Ascending aorta (tissue), 2 donors: ENCODE measurements at regions not wholly inside any gene's neighbourhood (a gene's known extent, or its start where the extent isn't known, plus 50 kb on each side); places are given as distances from the start of the nearest gene placed in this dataset.

ENCODE experiments used
- DNase-seq, 2 donors: peaks; one replicate each; pipeline ENCODE4 v3.0.0-alpha.2; 2019; ENCODE audit warnings: low spot score in 2 of 2
- H3K27ac ChIP-seq, 2 donors: fragments of 200-600 bp; sonication (generic); one replicate each; pipeline ENCODE4 v1.5.1; 2016 to 2017; ENCODE audit warnings: mild to moderate bottlenecking in 1 of 2
- H3K27me3 ChIP-seq: fragments of 200-600 bp; sonication (generic); one replicate; pipeline ENCODE4 v1.5.1; 2017
- H3K36me3 ChIP-seq, 2 donors: fragments of 200-600 bp; sonication (generic); one replicate each; pipeline ENCODE4 v1.5.1; 2016
- H3K4me1 ChIP-seq, 2 donors: fragments of 200-600 bp; sonication (generic); one replicate each; pipeline ENCODE4 v1.5.1; 2016 to 2017; ENCODE audit warnings: mild to moderate bottlenecking in 1 of 2
- H3K4me3 ChIP-seq, 2 donors: fragments of 200-600 bp; sonication (generic); one replicate each; pipeline ENCODE4 v1.5.1; 2016 to 2017; ENCODE audit warnings: mild to moderate bottlenecking in 1 of 2
- H3K9me3 ChIP-seq, 2 donors: fragments of 200-600 bp; sonication (generic); one replicate each; pipeline ENCODE4 v1.5.1; 2016
- CTCF ChIP-seq, 3 experiments: fragments of 200-600 bp in 2 of 3; fragments of 450-650 bp in 1 of 3; sonication (generic) in 2 of 3; IDR thresholded peaks; one replicate each; pipeline ENCODE4 v1.5.1; 2016 to 2019; ENCODE audit warnings: antibody characterized with exemption in 3 of 3, mild to moderate bottlenecking in 1 of 3, moderate library complexity in 1 of 3
- intact Hi-C: fragments of 100-400 bp; cut with DNase I; formaldehyde crosslinking; loops from one replicate; pipeline ENCODE4 v1.15.1; 2023

GRCh38 chr15:36501063-36501678 lies 78.3 kb upstream of the CDIN1 start:
- DNase-seq: no peak
- no peak overlapping the region for H3K27ac ChIP-seq
- intact Hi-C loops: loop anchor here (5.0 to 10.0 kb wide), 3 partner anchors 381 to 986 kb away; no protein-coding TSS in a partner anchor
- no peaks in the 10 kb centered on the region for H3K36me3 ChIP-seq
- H3K27me3 ChIP-seq: no peaks in the 10 kb centered on the region
- H3K4me3 ChIP-seq: no peak overlapping the region
- H3K4me1 ChIP-seq: peaks cover 0 to 12% of the 10 kb centered on the region in 2 donors
- no peaks in the 10 kb centered on the region for H3K9me3 ChIP-seq
- peak; percentile 7 to 80 (median 76) for TF ChIP-seq CTCF (IDR thresholded peaks at IDR 0.05)

- H3K4me3 ChIP-seq: no peak overlapping the region
- no peak for TF ChIP-seq CTCF (IDR thresholded peaks at IDR 0.05)
- no peaks in the 10 kb centered on the region for H3K27me3 ChIP-seq
- DNase-seq: no peak
- H3K36me3 ChIP-seq: no peaks in the 10 kb centered on the region
- no peaks in the 10 kb centered on the region for H3K9me3 ChIP-seq
- peaks cover 0 to 12% of the 10 kb centered on the region in 2 donors for H3K4me1 ChIP-seq
- intact Hi-C loops: loop anchor here (5.0 to 10.0 kb wide), 3 partner anchors 380 to 988 kb away; no protein-coding TSS in a partner anchor
- no peak overlapping the region for H3K27ac ChIP-seq
Observed at GRCh38 chr15:36502509-36502908, 76.9 kb upstream of the CDIN1 start.

- Histone ChIP-seq H3K4me1 (no peaks in the 10 kb centered on the region), H3K4me3 (no peak overlapping the region), H3K36me3 (no peaks in the 10 kb centered on the region), H3K27me3 (no peaks in the 10 kb centered on the region), H3K27ac (no peak overlapping the region), H3K9me3 (no peaks in the 10 kb centered on the region)
- intact Hi-C loops: loop anchor here (10.0 kb wide), 1 partner anchor 992 kb away; no protein-coding TSS in a partner anchor
- no peak for TF ChIP-seq CTCF (IDR thresholded peaks at IDR 0.05)
- DNase-seq: no peak
Observed at GRCh38 chr15:36506733-36507356, 72.6 kb upstream of the CDIN1 start.

- no peaks in the 10 kb centered on the region for H3K27me3 ChIP-seq
- TF ChIP-seq CTCF (IDR thresholded peaks at IDR 0.05): no peak
- intact Hi-C loops: loop anchor here (10.0 kb wide), 1 partner anchor 993 kb away; no protein-coding TSS in a partner anchor
- H3K4me3 ChIP-seq: no peak overlapping the region
- no peaks in the 10 kb centered on the region for H3K4me1 ChIP-seq
- no peak for DNase-seq
- no peak overlapping the region for H3K27ac ChIP-seq
- no peaks in the 10 kb centered on the region for H3K9me3 ChIP-seq
- no peaks in the 10 kb centered on the region for H3K36me3 ChIP-seq
Observed at GRCh38 chr15:36507458-36507857, 72.0 kb upstream of the CDIN1 start.

- H3K36me3 ChIP-seq: no peaks in the 10 kb centered on the region
- no peak for DNase-seq
- no peaks in the 10 kb centered on the region for H3K4me1 ChIP-seq
- H3K9me3 ChIP-seq: no peaks in the 10 kb centered on the region
- TF ChIP-seq CTCF (IDR thresholded peaks at IDR 0.05): no peak
- no peaks in the 10 kb centered on the region for H3K27me3 ChIP-seq
- H3K4me3 ChIP-seq: no peak overlapping the region
- intact Hi-C loops: no loop called here
- H3K27ac ChIP-seq: no peak overlapping the region
Observed at GRCh38 chr15:36511594-36511993, 67.8 kb upstream of the CDIN1 start.
